Stomach (tissue), 8 donors: ENCODE measurements at regions not wholly inside any gene's neighbourhood (a gene's known extent, or its start where the extent isn't known, plus 50 kb on each side); places are given as distances from the start of the nearest gene placed in this dataset.

Experiments used
- DNase-seq, 2 donors: peaks; one replicate each; pipeline versions ENCODE4 v3.0.0 to v3.0.0-alpha.2; 2013 to 2019
- H3K27ac ChIP-seq, 5 donors: fragments of 200-600 bp in 4 of 5; sonication (generic) in 4 of 5; one replicate each; pipeline ENCODE4 v1.5.1; 2013 to 2019; ENCODE audit warnings: mild to moderate bottlenecking in 1 of 5, moderate library complexity in 1 of 5
- H3K27me3 ChIP-seq, 3 donors: fragments of 200-600 bp; sonication (generic); one replicate each; pipeline ENCODE4 v1.5.1; 2017 to 2019; ENCODE audit warnings: mixed run types in 1 of 3
- H3K36me3 ChIP-seq, 4 donors: fragments of 200-600 bp; sonication (generic); 1 replicate in 3 of 4; 2 replicates in 1 of 4; pipeline ENCODE4 v1.5.1; 2016 to 2019
- H3K4me1 ChIP-seq, 4 donors: fragments of 200-600 bp; sonication (generic); one replicate each; pipeline ENCODE4 v1.5.1; 2016 to 2019
- H3K4me3 ChIP-seq, 4 donors: fragments of 200-600 bp; sonication (generic) in 3 of 4; one replicate each; pipeline ENCODE4 v1.5.1; 2016 to 2019; ENCODE audit warnings: mild to moderate bottlenecking in 1 of 4
- H3K9me3 ChIP-seq, 4 donors: fragments of 200-600 bp; sonication (generic); one replicate each; pipeline ENCODE4 v1.5.1; 2016 to 2019
- EP300 ChIP-seq: sonication (generic); formaldehyde crosslinking; IDR thresholded peaks from one replicate; pipeline ENCODE4 v1.6.1; 2017; ENCODE audit warnings: antibody characterized with exemption
- POLR2A ChIP-seq, 4 donors: fragments of 450-650 bp; IDR thresholded peaks; one replicate each; pipeline ENCODE4 v1.6.1; 2016; ENCODE audit warnings: antibody characterized with exemption in 4 of 4, control low read depth in 2 of 4, mild to moderate bottlenecking in 1 of 4, moderate library complexity in 1 of 4
- POLR2AphosphoS5 ChIP-seq, 3 donors: sonication (generic); formaldehyde crosslinking; IDR thresholded peaks; one replicate each; pipeline ENCODE4 v1.6.1; 2016; ENCODE audit warnings: antibody characterized with exemption in 3 of 3
- WGBS, 5 donors: extraction: QIAGEN DNeasy Blood & Tissue Kit in 3 of 5; methylation state at CpG; one replicate each; pipeline versions ENCODE4 v1.1.5 to v1.1.7; 2013 to 2018; 5-methylcytosine and 5-hydroxymethylcytosine counted together
- intact Hi-C: fragments of 100-400 bp; cut with DNase I; formaldehyde crosslinking; loops from one replicate; pipeline ENCODE4 v1.15.1; 2023; ENCODE audit warnings: low total_unique reads
- TF ChIP-seq, protein P1 (sequence below), 7 experiments: fragments of 450-650 bp in 4 of 7; fragments of 200-600 bp in 3 of 7; sonication (generic) in 3 of 7; IDR thresholded peaks; one replicate each; pipeline ENCODE4 v1.5.1; 2016 to 2019; ENCODE audit warnings: antibody characterized with exemption in 7 of 7, control low read depth in 2 of 7, mild to moderate bottlenecking in 1 of 7
- donor health status: healthy with polysubstance abuse.
- donor health status: Bipolar disorder and iron deficiency.
- donor health status: healthy.

DNA sequence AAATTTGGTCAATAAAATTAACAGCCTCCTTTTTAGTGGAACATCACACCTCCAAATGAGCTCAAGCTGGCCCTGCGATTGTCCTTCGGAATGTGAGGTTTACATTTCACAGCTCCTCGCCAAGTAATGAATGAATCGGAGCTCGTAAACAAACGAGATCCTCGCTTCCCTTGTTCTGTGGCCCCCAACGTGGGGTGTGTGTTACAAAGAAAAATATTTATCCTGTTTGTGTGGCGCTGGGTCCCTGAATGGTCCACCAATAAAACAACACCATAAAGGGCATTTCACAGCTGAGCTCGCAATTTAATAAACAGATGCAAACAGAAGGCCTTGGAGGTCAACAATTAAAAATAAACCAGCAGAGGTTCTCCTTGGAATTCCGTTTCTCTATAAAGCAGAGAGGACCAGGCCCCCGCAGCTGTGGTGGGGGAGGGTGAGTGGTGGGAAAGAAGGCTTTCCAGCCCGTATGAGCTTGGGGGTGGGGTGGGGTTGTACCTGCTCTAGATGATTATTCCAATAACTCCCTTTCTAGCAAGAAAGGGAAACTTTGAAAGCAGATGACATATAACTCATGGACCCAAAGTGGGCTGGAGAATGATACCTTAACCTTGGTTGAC, 393.9 kb upstream of the SALL1 start:
- Histone ChIP-seq H3K27ac (no peak overlapping the region), H3K4me1 (no peaks in the 10 kb centered on the region), H3K4me3 (no peak overlapping the region), H3K9me3 (no peaks in the 10 kb centered on the region), H3K36me3 (no peaks in the 10 kb centered on the region), H3K27me3 (no peaks in the 10 kb centered on the region)
- intact Hi-C loops: no loop called here
- TF ChIP-seq POLR2AphosphoS5 (IDR thresholded peaks at IDR 0.05) (no peak), POLR2A (IDR thresholded peaks at IDR 0.05) (no peak), EP300 (no peak)
- TF ChIP-seq, protein P1, sequence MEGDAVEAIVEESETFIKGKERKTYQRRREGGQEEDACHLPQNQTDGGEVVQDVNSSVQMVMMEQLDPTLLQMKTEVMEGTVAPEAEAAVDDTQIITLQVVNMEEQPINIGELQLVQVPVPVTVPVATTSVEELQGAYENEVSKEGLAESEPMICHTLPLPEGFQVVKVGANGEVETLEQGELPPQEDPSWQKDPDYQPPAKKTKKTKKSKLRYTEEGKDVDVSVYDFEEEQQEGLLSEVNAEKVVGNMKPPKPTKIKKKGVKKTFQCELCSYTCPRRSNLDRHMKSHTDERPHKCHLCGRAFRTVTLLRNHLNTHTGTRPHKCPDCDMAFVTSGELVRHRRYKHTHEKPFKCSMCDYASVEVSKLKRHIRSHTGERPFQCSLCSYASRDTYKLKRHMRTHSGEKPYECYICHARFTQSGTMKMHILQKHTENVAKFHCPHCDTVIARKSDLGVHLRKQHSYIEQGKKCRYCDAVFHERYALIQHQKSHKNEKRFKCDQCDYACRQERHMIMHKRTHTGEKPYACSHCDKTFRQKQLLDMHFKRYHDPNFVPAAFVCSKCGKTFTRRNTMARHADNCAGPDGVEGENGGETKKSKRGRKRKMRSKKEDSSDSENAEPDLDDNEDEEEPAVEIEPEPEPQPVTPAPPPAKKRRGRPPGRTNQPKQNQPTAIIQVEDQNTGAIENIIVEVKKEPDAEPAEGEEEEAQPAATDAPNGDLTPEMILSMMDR (IDR thresholded peaks at IDR 0.05): no peak
- DNase-seq: peak in 1 of 2 donors; percentile 11
- 19 to 39% (median 29%) methylated on average over 13 of the region's 13 CpGs for WGBS, 5 donors

DNA sequence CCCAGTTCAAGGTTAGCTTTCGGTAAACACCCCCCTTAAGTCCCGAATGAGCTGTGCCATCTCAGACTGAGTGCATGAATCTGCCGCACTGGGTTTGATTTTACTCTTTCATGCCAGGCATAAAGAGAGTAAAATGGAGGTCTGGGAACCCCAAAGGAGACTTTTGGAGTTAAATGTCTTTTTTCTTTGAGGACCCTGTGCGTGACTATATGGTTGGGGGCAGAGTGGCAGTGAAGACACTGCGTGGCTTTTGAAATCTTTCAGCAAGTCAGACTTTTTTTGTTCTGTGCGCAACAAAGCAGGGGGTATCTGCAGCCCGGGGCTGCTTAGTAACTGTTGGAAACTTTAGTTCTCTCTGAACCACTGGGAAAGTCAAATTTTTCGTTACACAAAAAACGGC, 392.9 kb upstream of the SALL1 start:
- no peaks in the 10 kb centered on the region for H3K9me3 ChIP-seq

DNA sequence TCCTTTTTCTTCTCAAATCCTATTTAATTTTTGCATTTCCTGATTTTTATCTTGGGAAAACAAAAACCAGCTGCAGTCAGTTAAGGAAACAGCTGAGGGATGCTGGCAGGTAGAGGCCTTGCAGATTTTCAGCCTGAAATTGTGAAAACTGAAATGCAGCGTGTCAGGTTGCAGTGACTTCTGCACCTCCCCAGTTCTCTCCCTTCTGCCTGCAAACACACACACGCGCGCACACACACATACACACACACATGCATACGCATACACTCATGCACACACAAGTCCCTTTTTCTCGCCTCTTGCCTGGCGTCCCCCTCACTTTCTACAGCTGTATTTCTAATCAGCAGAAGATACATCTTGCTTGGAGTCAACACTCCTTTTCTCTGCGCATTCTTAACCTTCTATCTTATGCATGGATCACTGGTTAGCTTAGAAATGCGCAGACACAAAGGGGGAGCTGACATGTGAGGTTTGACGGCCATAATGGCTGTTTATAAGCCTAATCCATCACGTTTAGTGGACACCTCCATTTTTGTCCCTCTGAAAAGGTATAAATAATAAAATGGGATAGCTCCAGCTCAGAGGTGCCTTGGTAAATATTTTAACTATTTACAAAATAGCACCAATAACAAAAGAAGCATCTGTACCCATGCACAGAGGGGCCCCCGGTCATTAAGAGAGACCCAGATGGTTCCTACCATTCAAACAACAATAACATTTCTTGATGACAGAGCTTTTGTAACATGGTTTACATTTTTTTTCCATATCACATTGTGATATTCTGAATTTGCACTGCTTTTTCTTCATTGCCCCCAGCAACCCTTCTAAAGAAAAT, 392.1 kb upstream of the SALL1 start:
- Histone ChIP-seq H3K27ac (no peak overlapping the region), H3K36me3 (no peaks in the 10 kb centered on the region), H3K4me3 (no peak overlapping the region), H3K9me3 (no peaks in the 10 kb centered on the region), H3K27me3 (no peaks in the 10 kb centered on the region), H3K4me1 (no peaks in the 10 kb centered on the region)
- no peak for TF ChIP-seq POLR2A (IDR thresholded peaks at IDR 0.05)
- TF ChIP-seq, protein P1 (IDR thresholded peaks at IDR 0.05): no peak
- no peak for TF ChIP-seq EP300
- TF ChIP-seq POLR2AphosphoS5 (IDR thresholded peaks at IDR 0.05): no peak
- peak in 1 of 2 donors; percentile 43 for DNase-seq
- WGBS, 5 donors: 62 to 73% (median 65%) methylated on average over 12 of the region's 12 CpGs
- intact Hi-C loops: no loop called here

More for the DNA sequence above, 392.9 kb upstream of the SALL1 start:
- DNase-seq: no peak
- intact Hi-C loops: no loop called here
- Histone ChIP-seq H3K27ac (no peak overlapping the region), H3K27me3 (no peaks in the 10 kb centered on the region), H3K36me3 (no peaks in the 10 kb centered on the region), H3K4me3 (no peak overlapping the region), H3K4me1 (no peaks in the 10 kb centered on the region)
- 76 to 86% (median 81%) methylated on average over 9 of the region's 9 CpGs for WGBS, 5 donors
- TF ChIP-seq EP300 (no peak), POLR2AphosphoS5 (IDR thresholded peaks at IDR 0.05) (no peak), POLR2A (IDR thresholded peaks at IDR 0.05) (no peak)
- TF ChIP-seq, protein P1 (IDR thresholded peaks at IDR 0.05): no peak

DNA sequence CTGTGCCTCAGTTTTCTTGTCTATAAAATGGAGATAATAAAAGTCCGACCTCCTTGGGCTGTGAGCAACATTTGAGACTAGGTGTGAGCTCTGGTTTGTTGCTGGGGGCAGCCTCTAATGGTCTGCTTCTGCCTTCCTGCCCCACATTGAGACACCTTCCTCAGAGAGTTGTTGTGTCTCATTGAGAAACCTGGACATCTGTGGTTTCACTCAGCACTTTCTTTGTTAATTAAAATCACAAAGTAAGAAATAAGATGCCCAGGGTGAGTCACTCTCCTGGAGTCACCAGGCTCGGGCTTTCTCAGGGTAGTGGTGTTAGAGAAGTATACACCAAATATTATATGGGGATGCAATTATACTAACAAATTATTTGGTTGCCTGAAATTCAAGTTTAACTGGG, 389.2 kb upstream of the SALL1 start:
- no peak for DNase-seq
- intact Hi-C loops: no loop called here
- Histone ChIP-seq H3K4me1 (no peaks in the 10 kb centered on the region), H3K36me3 (no peaks in the 10 kb centered on the region), H3K9me3 (no peaks in the 10 kb centered on the region), H3K27me3 (no peaks in the 10 kb centered on the region), H3K27ac (no peak overlapping the region), H3K4me3 (no peak overlapping the region)
- TF ChIP-seq POLR2A (IDR thresholded peaks at IDR 0.05): no peak
- TF ChIP-seq, protein P1 (IDR thresholded peaks at IDR 0.05): no peak
- no peak for TF ChIP-seq EP300
- no peak for TF ChIP-seq POLR2AphosphoS5 (IDR thresholded peaks at IDR 0.05)
- 52 to 62% (median 56%) methylated on average over 2 of the region's 2 CpGs for WGBS, 5 donors
